Muscle of arm (tissue), 1 donor: ENCODE measurements at regions not wholly inside any gene's neighbourhood (a gene's known extent, or its start where the extent isn't known, plus 50 kb on each side); places are given as distances from the start of the nearest gene placed in this dataset.

Experiments
- DNase-seq: peaks from one replicate; pipeline ENCODE4 v3.0.0-alpha.2; 2013

- DNase-seq = no peak
These were observed 715.5 kb downstream of the GBE1 start for GRCh38 chr3:81045976-81046375.

- no peak for DNase-seq
These were observed 716.2 kb downstream of the GBE1 start for GRCh38 chr3:81045246-81045645.

- DNase-seq = no peak
These were observed 717.7 kb downstream of the GBE1 start for GRCh38 chr3:81043660-81044199.

GRCh38 chr3:81043009-81043408 is 718.4 kb downstream of the GBE1 start:
- no peak for DNase-seq

GRCh38 chr3:81041331-81041730 is 720.1 kb downstream of the GBE1 start:
- DNase-seq = no peak

GRCh38 chr3:81040107-81040506 is 721.3 kb downstream of the GBE1 start:
- no peak for DNase-seq

- no peak for DNase-seq
These were observed 727.8 kb downstream of the GBE1 start for GRCh38 chr3:81033684-81034083.

- DNase-seq = no peak
These were observed 728.3 kb downstream of the GBE1 start for GRCh38 chr3:81033185-81033584.

GRCh38 chr3:81029861-81030260 is 731.6 kb downstream of the GBE1 start:
- no peak for DNase-seq

- DNase-seq = no peak
These were observed 734.1 kb downstream of the GBE1 start for GRCh38 chr3:81027344-81027743.

GRCh38 chr3:81024560-81024959 is 736.9 kb downstream of the GBE1 start:
- DNase-seq = no peak

- no peak for DNase-seq
These were observed 739.1 kb downstream of the GBE1 start for GRCh38 chr3:81022339-81022738.

- DNase-seq = no peak
These were observed 748.1 kb downstream of the GBE1 start for GRCh38 chr3:81013360-81013759.

- DNase-seq = no peak
These were observed 755.5 kb downstream of the GBE1 start for GRCh38 chr3:81005992-81006391.

- no peak for DNase-seq
These were observed 757.6 kb downstream of the GBE1 start for GRCh38 chr3:81003817-81004216.

GRCh38 chr3:81003008-81003645 is 758.3 kb downstream of the GBE1 start:
- no peak for DNase-seq

GRCh38 chr3:80999481-80999880 is 762.0 kb downstream of the GBE1 start:
- no peak for DNase-seq

- DNase-seq = no peak
These were observed 763.4 kb downstream of the GBE1 start for GRCh38 chr3:80998022-80998421.

GRCh38 chr3:80997622-80998021 is 763.8 kb downstream of the GBE1 start:
- DNase-seq = no peak

- DNase-seq = no peak
These were observed 766.7 kb downstream of the GBE1 start for GRCh38 chr3:80994767-80995166.

GRCh38 chr3:80994085-80994665 is 767.3 kb downstream of the GBE1 start:
- no peak for DNase-seq

GRCh38 chr3:80993241-80993945 is 768.1 kb downstream of the GBE1 start:
- no peak for DNase-seq

GRCh38 chr3:80983753-80984152 is 777.7 kb downstream of the GBE1 start:
- DNase-seq = no peak
